NCI-H345 treated with DMSO at 0.1 percent for 48 hours (cell line): ENCODE measurements at regions not wholly inside any gene's neighbourhood (a gene's known extent, or its start where the extent isn't known, plus 50 kb on each side); places are given as distances from the start of the nearest gene placed in this dataset.
"Not testable (repeated sequence)": the region's sequence is repeated elsewhere in the genome, so short reads cannot be mapped to it uniquely, and the experiment has no call there.

Experiments
- DNase-seq: peaks from one replicate; lab custom pipeline; 2025; ENCODE audit not compliant: unreplicated experiment; lab: John Stamatoyannopoulos, UW

DNA sequence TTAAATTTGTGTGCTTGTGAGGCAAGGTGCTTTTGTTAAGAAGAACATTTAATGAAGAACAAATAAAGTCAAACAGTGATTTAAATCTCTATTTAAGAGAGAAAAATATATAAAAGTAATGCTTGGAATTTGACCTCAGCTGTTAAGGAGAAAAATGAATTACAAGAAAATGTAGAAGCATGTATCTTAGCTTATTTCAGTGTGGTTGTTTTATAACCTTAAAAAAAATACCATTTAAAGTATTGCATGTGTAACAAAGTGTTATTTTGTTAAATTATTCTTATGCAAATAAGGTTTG lies 537.0 kb upstream of the SPRY2 start:
- DNase-seq = no peak

DNA sequence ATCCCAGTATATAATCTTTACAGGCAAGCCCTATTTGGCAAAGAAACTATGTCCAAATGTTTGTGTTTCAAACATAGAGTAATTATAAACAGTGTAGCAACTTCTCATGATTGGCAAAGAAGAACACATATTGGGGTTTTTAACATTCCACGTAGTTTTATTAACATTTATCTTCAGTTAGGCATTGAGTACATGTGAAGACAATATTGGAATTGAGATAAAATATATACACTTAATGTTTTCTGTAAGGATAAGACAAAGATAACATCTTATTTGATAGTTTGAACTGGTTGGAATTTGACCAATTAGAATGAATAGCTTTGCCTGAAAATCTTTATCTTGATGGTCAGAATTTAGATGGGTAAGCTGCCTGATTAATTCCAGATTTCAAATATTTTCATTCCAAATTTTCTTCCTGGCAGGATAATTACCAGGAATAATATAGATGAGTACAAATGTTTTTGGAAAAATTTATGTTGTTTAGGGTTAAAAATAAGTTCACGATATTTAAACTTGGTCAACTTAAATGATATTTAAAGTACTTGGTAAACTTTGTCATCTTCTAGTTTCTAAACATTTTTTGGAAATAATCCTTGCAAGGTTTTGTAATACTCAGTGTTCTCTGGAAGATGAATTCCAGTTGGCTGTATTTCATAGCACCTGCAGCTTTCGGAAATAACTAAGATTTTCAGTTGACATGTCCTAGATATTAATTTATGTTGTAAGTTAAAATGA lies 536.5 kb upstream of the SPRY2 start:
- no peak for DNase-seq

DNA sequence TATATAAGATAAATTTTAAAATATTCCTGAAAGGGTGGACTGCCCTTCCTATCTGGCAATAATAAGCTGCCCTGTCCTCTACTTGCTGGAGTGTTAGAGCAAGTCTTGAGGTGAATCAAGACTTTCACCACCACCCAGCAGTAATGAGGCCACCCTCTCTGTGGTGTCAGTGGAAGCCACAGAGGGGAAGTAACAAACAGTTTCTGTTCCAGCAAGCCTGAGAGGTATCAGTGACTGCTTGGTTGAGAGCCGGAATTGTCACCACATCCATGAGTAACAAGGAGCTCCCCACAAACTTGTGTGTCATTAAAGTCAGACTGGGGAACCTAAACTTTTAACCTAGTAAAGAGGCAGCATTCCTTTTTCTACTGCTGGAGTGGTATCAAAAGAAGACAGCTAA lies 532.7 kb upstream of the SPRY2 start:
- no peak for DNase-seq

DNA sequence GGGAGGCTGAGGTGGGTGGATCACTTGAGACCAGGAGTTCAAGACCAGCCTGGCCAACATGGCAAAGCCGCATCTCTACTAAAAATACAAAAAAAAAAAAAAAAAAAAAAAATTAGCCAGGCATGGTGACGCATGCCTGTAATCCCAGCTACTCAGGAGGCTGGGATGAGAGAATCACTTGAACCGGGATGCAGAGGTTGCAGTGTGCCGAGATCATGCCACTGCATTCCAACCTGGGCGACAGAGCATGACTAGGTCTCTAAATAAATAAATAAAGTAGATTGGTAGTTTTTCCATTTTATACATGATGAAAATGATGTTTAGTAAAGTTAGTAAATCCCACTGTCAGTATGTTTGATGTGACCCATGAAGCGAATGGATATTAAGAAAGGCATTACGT lies 531.0 kb upstream of the SPRY2 start:
- DNase-seq = not testable (repeated sequence)

DNA sequence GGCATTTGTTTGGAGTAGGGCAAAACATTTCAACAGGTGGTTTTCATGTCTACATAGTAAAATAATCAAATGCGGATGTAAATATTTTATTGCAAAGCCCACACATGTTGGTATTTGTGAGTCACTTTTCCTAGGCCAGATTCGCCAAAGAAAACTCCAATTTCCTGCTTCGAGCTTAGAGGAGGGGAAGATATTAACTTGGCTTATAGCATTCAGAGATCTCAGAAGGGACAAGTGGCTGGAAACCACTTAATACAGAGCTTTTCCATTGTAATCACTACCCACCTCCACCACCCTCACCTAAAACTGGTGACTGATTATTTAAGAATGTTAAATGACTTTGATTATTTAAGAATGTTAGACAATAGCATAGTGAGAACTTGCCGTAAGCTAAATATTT lies 530.6 kb upstream of the SPRY2 start:
- no peak for DNase-seq

DNA sequence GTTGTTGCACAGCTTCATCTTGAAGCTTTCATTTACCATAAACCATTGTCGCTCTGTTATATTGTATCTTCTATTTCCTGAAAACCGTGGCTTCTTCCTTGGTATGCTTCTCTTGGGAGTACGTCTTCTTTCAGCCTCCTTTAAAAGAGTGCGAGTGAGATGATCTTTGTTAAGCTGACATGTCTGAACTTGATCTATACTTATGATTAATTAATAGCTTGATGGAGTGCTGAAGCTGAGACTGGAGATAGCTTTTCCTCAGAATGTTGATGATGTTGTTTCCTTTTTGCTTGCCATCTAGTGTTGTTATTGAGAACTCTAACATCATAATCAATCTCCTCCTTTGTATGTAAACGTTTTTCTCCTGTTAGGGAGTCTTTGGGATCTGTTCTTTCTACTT lies 529.3 kb upstream of the SPRY2 start:
- DNase-seq = no peak

DNA sequence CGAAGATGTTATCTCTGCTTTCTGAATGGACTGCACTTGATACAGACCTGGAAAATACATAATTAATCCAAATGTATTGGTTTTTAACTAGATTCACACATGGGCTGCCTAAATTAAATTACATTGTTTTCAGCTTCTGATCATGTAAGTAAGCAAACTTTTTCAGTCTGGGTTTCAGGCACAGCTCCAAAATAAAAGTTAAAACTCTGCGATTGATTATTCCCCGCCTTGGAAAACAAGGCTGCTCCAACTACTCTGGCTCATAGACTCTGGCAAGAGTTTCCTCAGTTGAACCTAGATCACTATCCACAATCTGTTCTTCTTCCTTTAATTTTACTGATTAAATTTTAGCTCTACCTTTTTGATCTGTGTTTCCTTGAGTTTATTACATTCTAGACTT lies 526.0 kb upstream of the SPRY2 start:
- no peak for DNase-seq

DNA sequence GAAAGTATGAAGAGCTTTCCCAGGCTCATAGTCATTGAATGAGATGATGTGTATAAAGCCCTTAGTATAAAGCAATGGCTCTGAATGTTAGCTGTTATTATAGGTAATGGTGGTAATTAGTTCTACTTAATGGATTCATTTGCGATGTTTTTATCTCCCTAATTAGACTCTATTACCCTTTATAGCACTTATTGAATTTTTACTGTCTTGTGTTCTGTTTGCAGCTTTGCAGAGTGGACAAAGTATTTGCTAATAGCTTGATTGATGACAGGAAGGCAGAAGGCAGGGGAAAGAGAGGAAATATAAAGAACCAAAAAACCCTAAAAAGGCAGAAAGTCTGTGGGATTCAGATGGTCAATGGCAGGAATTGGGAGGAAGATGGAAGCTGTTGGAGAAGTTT lies 524.4 kb upstream of the SPRY2 start:
- DNase-seq = no peak

DNA sequence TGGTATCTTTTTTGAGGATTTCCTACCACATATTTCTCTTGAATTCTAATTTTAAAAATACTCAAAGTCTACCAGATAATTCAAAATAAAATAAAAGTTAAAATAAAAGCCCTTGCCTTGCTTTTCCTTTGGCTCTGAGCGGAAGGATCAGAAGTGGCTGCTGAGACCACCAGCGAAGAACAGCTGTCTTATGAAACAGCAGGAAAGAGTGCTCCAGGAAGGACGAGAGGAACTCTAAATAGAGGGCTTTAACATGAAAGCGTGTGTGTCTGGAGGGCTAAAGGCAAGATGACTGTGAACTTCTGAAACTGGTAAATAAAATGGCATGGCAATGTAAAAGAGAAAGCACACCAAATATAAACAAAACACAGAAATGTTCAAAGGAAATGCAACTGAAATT lies 521.5 kb upstream of the SPRY2 start:
- DNase-seq = no peak

DNA sequence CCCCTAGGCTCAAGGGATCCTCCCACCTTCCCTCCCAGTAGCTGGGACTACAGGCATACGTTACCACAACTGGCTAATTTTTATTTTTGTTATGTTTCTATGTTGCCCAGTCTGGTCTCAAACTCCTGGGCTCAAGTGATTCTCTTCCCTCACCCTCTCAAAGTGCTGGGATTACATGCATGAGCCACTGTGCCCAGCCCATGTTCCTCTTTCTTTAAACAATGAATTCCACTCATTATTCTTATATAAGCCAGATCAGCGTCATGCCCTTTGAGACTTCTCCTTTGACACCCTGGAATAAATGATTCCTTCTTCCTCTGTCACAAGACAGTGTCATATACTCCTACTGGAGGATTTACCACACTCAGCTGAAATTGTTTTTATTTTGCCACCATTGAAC lies 519.9 kb upstream of the SPRY2 start:
- no peak for DNase-seq

DNA sequence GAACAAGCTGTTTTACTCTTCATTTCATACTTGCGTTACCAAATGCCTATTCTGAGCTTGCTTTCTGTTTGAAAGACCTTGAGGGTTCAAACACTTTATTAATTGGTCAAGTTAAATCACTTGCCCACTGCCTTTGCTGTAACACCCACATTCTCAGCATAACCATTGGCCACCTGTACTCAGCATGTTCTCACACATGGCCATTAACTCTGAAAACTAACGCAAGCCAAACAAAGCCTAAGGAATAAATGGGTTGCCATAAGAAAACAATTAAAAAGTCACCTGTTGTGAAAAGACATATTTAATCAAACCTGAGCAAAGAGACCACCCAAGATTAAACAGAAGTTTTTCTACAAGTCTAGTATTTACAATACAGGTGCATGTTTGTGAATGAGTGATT lies 517.2 kb upstream of the SPRY2 start:
- DNase-seq = no peak

DNA sequence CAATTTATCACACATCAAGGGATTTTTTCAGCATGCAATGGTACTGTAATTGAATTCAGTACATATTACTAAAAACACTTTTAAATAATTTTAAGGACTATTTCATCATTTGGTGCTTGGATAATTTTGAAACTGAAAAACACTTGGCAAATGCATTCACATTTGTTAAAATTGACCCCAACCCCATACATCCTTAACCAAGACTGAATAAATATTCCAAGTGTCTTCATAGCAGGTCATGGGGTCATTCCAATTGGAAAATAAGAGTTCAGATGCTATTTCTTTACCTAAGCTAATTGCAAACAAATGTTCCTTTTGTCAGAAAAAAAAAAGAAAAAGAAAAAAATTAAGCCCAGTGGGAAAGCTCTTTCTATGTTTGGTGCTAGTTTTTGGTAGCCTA lies 516.4 kb upstream of the SPRY2 start:
- no peak for DNase-seq

DNA sequence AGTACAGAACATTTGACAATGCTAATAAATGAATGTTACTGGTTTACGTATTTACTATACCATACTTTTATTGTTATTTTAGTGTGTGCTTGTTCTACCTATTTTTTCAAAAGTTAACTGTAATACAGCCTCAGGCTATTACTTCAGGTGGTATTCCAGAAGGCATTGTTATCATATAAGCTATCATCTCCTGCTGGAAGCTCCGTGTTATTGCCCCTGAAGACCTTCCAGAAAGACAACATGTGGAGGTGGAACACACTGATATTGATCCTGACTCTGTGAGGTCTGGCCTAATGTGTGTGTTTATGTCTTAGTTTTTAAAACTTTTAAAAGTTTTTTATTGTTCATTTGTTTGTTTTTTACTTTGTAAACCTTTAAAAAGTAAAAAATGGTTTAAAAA lies 509.8 kb upstream of the SPRY2 start:
- DNase-seq = no peak

DNA sequence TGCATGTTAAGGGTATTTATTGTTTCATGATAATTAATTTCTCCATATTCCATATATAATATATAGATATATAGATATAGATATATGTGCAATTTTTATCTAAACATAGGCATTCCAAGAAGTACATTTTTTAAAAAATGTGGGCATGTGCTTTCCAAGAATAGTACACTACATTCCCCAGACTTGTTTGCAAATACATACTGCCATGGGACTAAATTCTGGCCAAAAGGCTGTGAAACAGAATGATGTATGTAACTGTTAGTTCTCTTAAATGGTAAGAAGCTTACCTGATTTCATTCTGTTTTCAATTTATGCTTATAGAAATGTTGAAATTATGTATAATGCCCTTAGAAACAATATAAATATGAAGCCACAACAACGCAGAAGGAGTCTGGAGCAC lies 503.2 kb upstream of the SPRY2 start:
- no peak for DNase-seq

DNA sequence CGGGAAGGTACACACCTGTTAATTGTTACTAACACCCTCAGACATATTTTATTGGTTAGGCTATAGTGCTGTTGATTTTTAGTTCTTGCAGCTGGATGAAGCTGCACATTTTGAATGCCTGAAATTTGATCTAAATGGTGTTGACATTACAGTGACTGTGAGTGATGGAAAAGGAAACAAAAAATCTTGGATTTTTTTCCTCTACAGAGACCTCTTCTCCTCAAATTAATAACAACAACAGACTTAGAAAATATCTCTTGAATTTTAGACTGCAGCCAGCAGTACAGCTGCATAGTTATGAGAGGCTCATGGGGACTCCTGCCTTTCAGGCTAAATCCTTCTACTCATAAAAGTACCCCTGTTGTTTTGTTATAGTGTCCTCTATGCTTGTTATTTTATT lies 500.5 kb upstream of the SPRY2 start:
- DNase-seq = no peak

DNA sequence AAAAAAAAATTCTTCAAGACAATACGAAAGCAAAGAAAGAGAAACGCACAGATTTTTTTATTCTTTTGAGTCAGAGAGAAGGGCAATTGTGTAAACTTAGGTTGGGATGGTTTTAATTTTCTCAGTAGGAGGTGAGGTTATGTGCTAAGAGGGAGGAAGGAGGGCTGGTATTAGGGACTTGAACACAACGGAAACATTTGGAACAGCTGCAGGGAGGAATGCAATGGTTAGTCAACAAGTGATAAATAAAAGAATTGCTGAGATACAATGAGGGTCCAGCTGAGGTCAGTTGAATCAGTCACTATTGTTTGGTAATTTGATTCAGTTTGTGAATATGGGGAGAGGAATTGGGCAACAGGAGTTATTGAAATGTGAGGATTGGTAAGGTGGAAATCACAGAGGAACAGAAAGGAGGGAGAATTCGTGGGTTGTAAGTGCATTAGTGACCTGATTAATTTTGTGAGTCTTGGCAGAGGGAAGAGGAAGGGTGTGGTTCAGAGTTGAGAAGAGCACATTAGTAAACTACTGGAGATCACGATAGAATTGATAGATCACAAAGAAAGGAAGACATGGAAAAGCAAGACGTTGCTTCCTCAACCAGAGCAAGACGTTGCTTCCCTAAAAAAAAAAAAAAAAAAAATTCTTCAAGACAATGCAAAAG lies 499.5 kb upstream of the SPRY2 start:
- DNase-seq = no peak

DNA sequence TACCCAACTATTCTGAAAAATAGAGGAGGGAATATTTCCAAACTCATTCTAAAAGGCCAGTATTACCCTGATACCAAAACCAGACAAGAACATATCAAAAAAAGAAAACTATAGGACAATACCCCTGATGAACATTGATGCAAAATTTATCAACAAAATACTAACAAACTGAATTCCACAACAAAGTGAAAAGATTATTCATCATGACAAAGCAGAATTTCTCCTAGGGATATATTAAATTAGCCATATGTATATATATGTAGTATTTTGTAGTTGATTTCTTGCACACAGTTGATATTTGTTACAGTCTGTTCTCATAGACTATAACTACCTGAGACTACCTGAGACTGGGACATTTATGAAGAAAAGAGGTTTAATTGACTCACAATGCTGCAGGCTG lies 495.0 kb upstream of the SPRY2 start:
- no peak for DNase-seq

DNA sequence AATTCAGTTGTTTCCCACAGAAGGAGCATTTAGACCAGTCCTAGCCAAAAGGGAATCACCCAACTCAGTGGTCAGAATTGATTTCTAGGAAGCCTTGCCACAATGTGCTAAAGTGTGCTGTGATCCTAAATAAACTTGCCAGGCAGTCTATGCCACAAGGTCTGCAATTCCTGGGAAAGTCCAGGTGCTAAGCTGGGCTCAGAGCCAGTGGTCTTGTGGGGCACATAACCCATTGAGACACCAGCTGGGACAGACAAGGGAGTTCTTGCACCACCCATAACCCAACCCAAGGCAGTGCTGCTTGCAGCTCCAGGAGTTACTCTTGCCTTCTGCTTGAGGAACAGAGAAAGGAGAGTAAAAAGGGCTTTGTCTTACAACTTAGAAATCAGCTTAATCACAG lies 489.5 kb upstream of the SPRY2 start:
- no peak for DNase-seq

DNA sequence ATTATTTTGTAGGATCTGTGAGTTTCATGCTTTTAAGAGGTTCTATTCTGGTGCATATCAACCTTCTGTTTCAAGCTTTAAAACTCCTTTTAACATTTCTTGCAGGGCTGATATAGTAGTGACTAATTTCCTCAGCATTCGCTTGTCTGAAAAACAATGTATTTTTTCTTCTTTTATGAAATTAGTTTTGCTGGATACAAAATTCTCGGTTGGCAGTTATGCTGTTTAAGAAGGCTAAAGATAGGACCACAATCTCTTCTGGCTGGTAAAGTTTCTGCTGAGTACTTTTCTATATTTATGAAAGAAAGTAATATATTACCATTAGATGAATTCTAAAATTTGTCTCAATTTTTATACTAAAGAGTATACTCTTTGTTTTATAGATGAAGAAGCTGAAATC lies 487.8 kb upstream of the SPRY2 start:
- no peak for DNase-seq

DNA sequence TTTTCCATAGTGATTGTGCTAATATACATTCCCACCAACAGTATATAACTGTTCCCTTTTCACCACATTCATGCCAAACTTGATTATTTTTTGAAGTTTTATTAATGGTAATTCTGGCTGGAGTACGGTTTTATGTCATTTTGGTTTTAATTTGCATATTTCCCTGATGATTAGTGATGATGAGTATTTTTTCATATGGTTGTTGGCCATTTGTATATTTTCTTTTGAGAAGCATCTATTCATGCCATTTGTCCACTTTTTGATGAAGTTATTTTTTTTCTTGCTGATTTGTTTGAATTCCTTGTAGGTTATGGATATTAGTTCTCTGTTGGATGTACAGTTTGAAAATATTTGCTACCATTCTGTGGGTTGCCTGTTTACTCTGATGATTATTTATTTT lies 484.4 kb upstream of the SPRY2 start:
- no peak for DNase-seq

DNA sequence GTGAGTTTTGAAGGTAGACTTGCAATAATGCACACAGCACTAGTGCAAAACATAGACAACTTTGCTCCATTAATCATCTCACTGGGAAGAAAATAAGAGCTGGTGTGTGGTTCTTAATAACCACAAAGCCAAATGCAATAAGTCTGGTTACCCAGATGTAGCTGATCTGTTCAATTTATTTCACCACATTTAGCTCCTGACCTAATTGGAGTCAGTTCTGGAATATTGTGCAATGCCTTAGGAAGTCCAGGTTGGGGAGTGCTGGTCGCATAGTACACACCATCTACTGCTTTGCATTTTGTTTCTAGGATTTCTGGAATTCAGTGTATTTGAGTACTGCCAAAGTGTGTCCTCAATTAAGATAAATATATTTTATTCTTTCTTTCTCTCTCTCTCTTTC lies 483.3 kb upstream of the SPRY2 start:
- DNase-seq = no peak

DNA sequence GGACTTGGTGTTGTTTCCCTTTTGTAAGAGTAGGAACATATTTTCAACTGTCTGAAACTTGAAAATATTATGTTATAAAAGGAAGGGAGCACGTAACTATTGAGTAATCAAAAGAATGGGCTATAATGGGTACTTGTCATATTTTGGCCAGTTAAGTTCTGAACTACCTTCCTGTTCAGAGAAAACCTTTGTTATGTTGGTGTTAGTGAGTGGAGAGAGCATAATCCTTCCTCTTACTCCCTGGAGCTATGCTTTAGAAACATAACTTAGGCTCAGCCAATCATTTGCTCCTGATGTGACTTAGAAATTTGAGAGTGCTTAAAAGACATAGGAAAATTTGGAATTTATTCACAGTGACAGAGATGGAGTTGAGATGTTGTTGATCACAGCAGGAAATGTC lies 482.5 kb upstream of the SPRY2 start:
- DNase-seq = no peak

DNA sequence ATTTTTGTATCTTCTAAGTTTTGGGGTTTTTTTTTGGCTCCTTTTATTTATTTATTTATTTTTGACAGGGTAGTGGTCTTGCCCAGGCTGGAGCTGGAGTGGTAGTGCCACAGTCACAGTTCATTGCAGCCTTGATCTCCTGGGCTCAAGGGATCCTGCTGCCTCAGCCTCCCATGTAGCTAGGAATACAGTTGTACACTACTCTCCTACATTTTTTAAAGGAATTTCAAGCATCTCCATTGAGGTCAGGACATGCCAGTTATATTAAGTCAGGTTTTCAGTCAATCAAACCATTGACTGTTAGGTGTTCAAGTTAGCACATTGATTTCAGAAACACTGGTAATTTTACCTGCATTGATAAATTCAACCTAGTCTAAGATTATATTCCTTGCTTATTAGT lies 480.5 kb upstream of the SPRY2 start:
- DNase-seq = no peak
